ENCODE measurements at regions not wholly inside any gene's neighbourhood (a gene's known extent, or its start where the extent isn't known, plus 50 kb on each side); places are given as distances from the start of the nearest gene placed in this dataset.

DNA sequence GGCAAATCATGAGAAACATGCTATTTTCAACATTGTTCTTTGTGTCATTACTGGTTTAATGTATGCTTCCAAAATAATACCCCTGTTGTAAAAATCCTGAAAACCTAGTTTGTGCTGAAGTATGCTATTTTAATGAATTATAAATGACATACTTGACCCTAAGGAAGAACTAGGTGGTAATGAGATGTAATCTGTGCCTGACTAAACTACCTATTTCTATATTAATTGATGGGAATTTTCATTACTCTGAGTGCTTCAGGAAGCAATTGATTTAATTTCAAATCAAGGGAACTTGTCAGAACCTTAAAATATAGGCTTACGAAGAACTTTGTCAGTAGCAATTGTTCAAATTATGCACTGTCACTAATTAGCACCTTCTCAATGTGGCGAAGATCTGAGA lies 1005.6 kb upstream of the SLC10A2 start:
- Histone ChIP-seq H4K91ac (replicated peaks; ENCODE audit: insufficient read length, low read length) (no peak overlapping the region), H3K4ac (replicated peaks; ENCODE audit: insufficient read length, low read depth, low read length) (no peak overlapping the region), H2BK15ac (ENCODE audit: low read length) (no peak overlapping the region), H4K20me1 (replicated peaks in 1 of 2; ENCODE audit: control insufficient read depth in 1 of 2, insufficient read depth in 2 of 2, low read length in 2 of 2) (no peaks in the 10 kb centered on the region), H3K9ac (replicated peaks in 1 of 4; ENCODE audit: extremely low read depth in 1 of 4, low read depth in 3 of 4, low read length in 3 of 4) (no peak overlapping the region), H2BK12ac (ENCODE audit: low read depth, low read length) (no peak overlapping the region), H3K4me3 (ENCODE audit: extremely low read depth in 1 of 4, insufficient read depth in 2 of 4, low read depth in 3 of 4, low read length in 4 of 4) (no peak overlapping the region), H4K8ac (ENCODE audit: extremely low read depth, insufficient read depth, low read length) (no peak overlapping the region), H4K5ac (ENCODE audit: insufficient read length, low read depth, low read length) (no peak overlapping the region), H3K79me2 (ENCODE audit: control insufficient read depth in 1 of 2, insufficient read depth in 2 of 2, low read length in 2 of 2) (no peaks in the 10 kb centered on the region), H2AK5ac (ENCODE audit: low read depth, low read length) (no peak overlapping the region), H2BK120ac (replicated peaks; ENCODE audit: low read depth, low read length) (no peak overlapping the region), H3K27ac (ENCODE audit: low read depth, low read length) (no peak overlapping the region), H2AFZ (ENCODE audit: low read length) (no peak overlapping the region), H3K36me3 (ENCODE audit: control insufficient read depth in 2 of 4, insufficient read depth in 4 of 4, low read length in 3 of 4) (no peaks in the 10 kb centered on the region), H3K79me1 (ENCODE audit: low read depth, low read length) (no peaks in the 10 kb centered on the region), H3K27me3 (replicated peaks in 1 of 4; ENCODE audit: control insufficient read depth in 3 of 4, extremely low read depth in 1 of 4, insufficient read depth in 3 of 4, low read length in 3 of 4) (no peaks in the 10 kb centered on the region), H3K9me3 (ENCODE audit: insufficient read depth in 2 of 2, low read depth in 1 of 2, low read length in 1 of 2) (no peaks in the 10 kb centered on the region), H3K23ac (ENCODE audit: insufficient read length) (no peak overlapping the region), H3K4me2 (ENCODE audit: insufficient read depth in 1 of 2, low read depth in 2 of 2, low read length in 2 of 2) (no peak overlapping the region), H3K18ac (ENCODE audit: extremely low read depth, low read length) (no peak overlapping the region), H2BK20ac (ENCODE audit: low read length) (no peak overlapping the region), H2BK5ac (ENCODE audit: low read depth, low read length) (no peak overlapping the region), H3K56ac (replicated peaks; ENCODE audit: insufficient read length, low read depth, low read length) (no peak overlapping the region), H3K4me1 (replicated peaks in 1 of 4; ENCODE audit: control insufficient read depth in 3 of 4, insufficient read depth in 4 of 4, low read length in 3 of 4) (no peaks in the 10 kb centered on the region), H3K23me2 (ENCODE audit: low read depth, low read length) (no peaks in the 10 kb centered on the region), H3K14ac (ENCODE audit: insufficient read length) (no peak overlapping the region)
- FAIRE-seq (no peak), DNase-seq (ENCODE audit: low read depth in 1 of 2, low spot score in 2 of 2) (no peak)
- CTCF ChIA-PET (ENCODE audit: partially characterized antibody), result no interaction called here
- WGBS, 2 experiments (ENCODE audit: extremely low coverage in 1 of 2, insufficient coverage in 1 of 2, insufficient read length in 1 of 2, insufficient replicate concordance in 2 of 2, low coverage in 1 of 2, low lambda C conversion rate in 2 of 2, missing lambda C conversion rate in 1 of 2), result 95% methylated on average over 2 of the region's 2 CpGs; no CpG with 5 or more reads in 1 of the 2 experiments
- POLR2A ChIA-PET (ENCODE audit: partially characterized antibody), result no interaction called here
- TF ChIP-seq JUN (IDR thresholded peaks at IDR 0.05; ENCODE audit: low read depth, low read length), result no peak
- TF ChIP-seq ASH2L (IDR thresholded peaks at IDR 0.05; ENCODE audit: low read length), result no peak
- TF ChIP-seq, protein P1, sequence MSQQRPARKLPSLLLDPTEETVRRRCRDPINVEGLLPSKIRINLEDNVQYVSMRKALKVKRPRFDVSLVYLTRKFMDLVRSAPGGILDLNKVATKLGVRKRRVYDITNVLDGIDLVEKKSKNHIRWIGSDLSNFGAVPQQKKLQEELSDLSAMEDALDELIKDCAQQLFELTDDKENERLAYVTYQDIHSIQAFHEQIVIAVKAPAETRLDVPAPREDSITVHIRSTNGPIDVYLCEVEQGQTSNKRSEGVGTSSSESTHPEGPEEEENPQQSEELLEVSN (IDR thresholded peaks at IDR 0.05), result no peak
- TF ChIP-seq ZNF274 (IDR thresholded peaks at IDR 0.05; ENCODE audit: borderline replicate concordance, extremely low read depth, low read length), result no peak
- TF ChIP-seq, protein P2, sequence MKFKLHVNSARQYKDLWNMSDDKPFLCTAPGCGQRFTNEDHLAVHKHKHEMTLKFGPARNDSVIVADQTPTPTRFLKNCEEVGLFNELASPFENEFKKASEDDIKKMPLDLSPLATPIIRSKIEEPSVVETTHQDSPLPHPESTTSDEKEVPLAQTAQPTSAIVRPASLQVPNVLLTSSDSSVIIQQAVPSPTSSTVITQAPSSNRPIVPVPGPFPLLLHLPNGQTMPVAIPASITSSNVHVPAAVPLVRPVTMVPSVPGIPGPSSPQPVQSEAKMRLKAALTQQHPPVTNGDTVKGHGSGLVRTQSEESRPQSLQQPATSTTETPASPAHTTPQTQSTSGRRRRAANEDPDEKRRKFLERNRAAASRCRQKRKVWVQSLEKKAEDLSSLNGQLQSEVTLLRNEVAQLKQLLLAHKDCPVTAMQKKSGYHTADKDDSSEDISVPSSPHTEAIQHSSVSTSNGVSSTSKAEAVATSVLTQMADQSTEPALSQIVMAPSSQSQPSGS (IDR thresholded peaks at IDR 0.05; ENCODE audit: low read length), result no peak
